Endothelial cell of umbilical vein (primary cell): ENCODE measurements at regions not wholly inside any gene's neighbourhood (a gene's known extent, or its start where the extent isn't known, plus 50 kb on each side); places are given as distances from the start of the nearest gene placed in this dataset.

Experiments used
- BruUV-seq: library from RNA; stranded (reverse); fragments of 400-500 nt; replicated peaks from 2 replicates; lab custom pipeline; 2021; lab: Mats Ljungman, UMichigan
- CTCF ChIA-PET: fragments of 300-600, 350-600 bp; sonication (Branson Sonifier 250); formaldehyde crosslinking; loops from one replicate; lab custom pipeline; 2021; ENCODE audit warnings: antibody characterized with exemption, inconsistent platforms; lab: Charles Lee
- POLR2A ChIA-PET: fragments of 300-600, 350-600 bp; sonication (Branson Sonifier 250); formaldehyde crosslinking; loops from one replicate; lab custom pipeline; 2021; ENCODE audit warnings: antibody characterized with exemption, inconsistent platforms; lab: Charles Lee
- DNase-seq: peaks from one replicate; pipeline ENCODE4 v3.0.0-alpha.2; 2011; ENCODE audit warnings: low read depth, low spot score
- FAIRE-seq: peaks from 2 replicates; lab custom pipeline; 2011; peaks lifted over from hg19 to GRCh38; lab: Jason Lieb, UNC
- H2AFZ ChIP-seq: 2 replicates; pipeline ENCODE4 v1.6.0; 2012; ENCODE audit warnings: low read depth, low read length, control low read depth, inconsistent platforms
- H3K27ac ChIP-seq: 2 replicates; pipeline ENCODE4 v1.5.1; 2011; ENCODE audit warnings: low read depth, mild to moderate bottlenecking, control low read depth, low read length, moderate library complexity; ENCODE audit not compliant: insufficient read depth
- H3K27me3 ChIP-seq, 2 experiments: 2 replicates each; pipeline versions ENCODE4 v1.6.0 to v1.6.1; 2011; ENCODE audit warnings: low read length in 2 of 2, mixed read lengths in 1 of 2; ENCODE audit not compliant: control insufficient read depth in 2 of 2, insufficient read depth in 2 of 2
- H3K36me3 ChIP-seq, 2 experiments: 2 replicates in 1 of 2; 3 replicates in 1 of 2; pipeline ENCODE4 v1.5.1; 2011; ENCODE audit warnings: low read length in 2 of 2, mild to moderate bottlenecking in 1 of 2, moderate library complexity in 1 of 2; ENCODE audit not compliant: control insufficient read depth in 2 of 2, insufficient read depth in 2 of 2; ENCODE audit errors: extremely low read depth in 1 of 2
- H3K4me1 ChIP-seq: 3 replicates; pipeline ENCODE4 v1.5.1; 2011; ENCODE audit warnings: mild to moderate bottlenecking, low read length; ENCODE audit not compliant: control insufficient read depth, insufficient read depth; ENCODE audit errors: extremely low read depth
- H3K4me2 ChIP-seq: 2 replicates; pipeline ENCODE4 v1.6.1; 2011; ENCODE audit warnings: low read length, control low read depth, mixed read lengths; ENCODE audit not compliant: insufficient read depth
- H3K4me3 ChIP-seq, 3 experiments: fragments of 200-600 bp in 1 of 3; sonication (generic), shearing (Covaris generic) in 1 of 3; replicated peaks in 1 of 3; 2 replicates each; pipeline ENCODE4 v1.5.1; 2011 to 2016; ENCODE audit warnings: control low read depth in 3 of 3, low read length in 3 of 3, mild to moderate bottlenecking in 2 of 3, inconsistent platforms in 1 of 3, low read depth in 1 of 3, moderate library complexity in 1 of 3; ENCODE audit not compliant: insufficient read depth in 1 of 3
- H3K79me2 ChIP-seq: 2 replicates; pipeline ENCODE4 v1.6.0; 2012; ENCODE audit warnings: low read length, inconsistent platforms; ENCODE audit not compliant: control insufficient read depth, insufficient read depth
- H3K9ac ChIP-seq: replicated peaks from 2 replicates; pipeline ENCODE3; 2011; ENCODE audit warnings: low read length, control low read depth; ENCODE audit not compliant: insufficient read depth; ENCODE audit errors: extremely low read depth
- H3K9me1 ChIP-seq: replicated peaks from 3 replicates; pipeline ENCODE4 v1.6.0; 2011; ENCODE audit warnings: mild to moderate bottlenecking, low read length; ENCODE audit not compliant: control insufficient read depth, insufficient read depth; ENCODE audit errors: extremely low read depth
- H3K9me3 ChIP-seq: replicated peaks from 2 replicates; pipeline ENCODE4 v1.5.1; 2012; ENCODE audit warnings: low read length, inconsistent platforms; ENCODE audit not compliant: control insufficient read depth, insufficient read depth
- H4K20me1 ChIP-seq: replicated peaks from 2 replicates; pipeline ENCODE3; 2011; ENCODE audit warnings: mild to moderate bottlenecking, low read length; ENCODE audit not compliant: control insufficient read depth, insufficient read depth; ENCODE audit errors: extremely low read depth
- EZH2 ChIP-seq: IDR thresholded peaks from 2 replicates; pipeline ENCODE4 v1.6.1; 2012; ENCODE audit warnings: borderline replicate concordance, low read depth, mild to moderate bottlenecking, moderate library complexity, low read length, inconsistent platforms; ENCODE audit not compliant: severe bottlenecking
- FOS ChIP-seq: IDR thresholded peaks from 2 replicates; pipeline ENCODE4 v1.6.1; 2011; ENCODE audit warnings: mild to moderate bottlenecking, low read length, moderate library complexity, borderline replicate concordance; ENCODE audit not compliant: insufficient read depth
- GATA2 ChIP-seq: IDR thresholded peaks from 2 replicates; pipeline ENCODE4 v1.7.0; 2011; ENCODE audit warnings: low read depth, mild to moderate bottlenecking, moderate library complexity, mixed read lengths, low read length; ENCODE audit not compliant: insufficient read length, insufficient read depth
- JUN ChIP-seq: IDR thresholded peaks from 2 replicates; pipeline ENCODE4 v1.6.1; 2011; ENCODE audit warnings: borderline replicate concordance, low read depth; ENCODE audit not compliant: insufficient read length, insufficient read depth
- MYC ChIP-seq: IDR thresholded peaks from one replicate; pipeline ENCODE4 v1.6.1; 2011; ENCODE audit warnings: mild to moderate bottlenecking, low read depth, low read length
- POLR2A ChIP-seq: IDR thresholded peaks from 2 replicates; pipeline ENCODE4 v1.6.1; 2012; ENCODE audit warnings: low read depth, mild to moderate bottlenecking, control low read depth, low read length
- POLR2AphosphoS5 ChIP-seq: IDR thresholded peaks from 2 replicates; pipeline ENCODE4 v1.6.1; 2012; ENCODE audit warnings: low read depth, mild to moderate bottlenecking, control low read depth, low read length, moderate library complexity; ENCODE audit not compliant: insufficient read depth
- dilution Hi-C: fragments of 300-500 bp; cut with MboI; formaldehyde crosslinking; loops from one replicate; pipeline ENCODE4 v1.15.0; 2019; ENCODE audit warnings: low sequenced_read_pairs; ENCODE audit not compliant: extremely low pct_ligation_motif_present
- intact Hi-C: fragments of 100-400 bp; cut with micrococcal nuclease; formaldehyde crosslinking; loops from one replicate; pipeline ENCODE4 v1.10.0; 2022
- TF ChIP-seq, protein P1 (sequence below), 2 donors: IDR thresholded peaks; 1 replicate in 1 of 2; 2 replicates in 1 of 2; pipeline ENCODE4 v1.5.1; 2011; ENCODE audit warnings: low read length in 2 of 2, mild to moderate bottlenecking in 2 of 2, moderate library complexity in 2 of 2, control low read depth in 1 of 2, inconsistent platforms in 1 of 2, low read depth in 1 of 2; ENCODE audit not compliant: insufficient read depth in 1 of 2; ENCODE audit errors: extremely low read depth in 1 of 2
- TF ChIP-seq, protein P2 (sequence below): IDR thresholded peaks from 2 replicates; pipeline ENCODE4 v1.6.1; 2011; ENCODE audit not compliant: insufficient read depth, insufficient read length

DNA sequence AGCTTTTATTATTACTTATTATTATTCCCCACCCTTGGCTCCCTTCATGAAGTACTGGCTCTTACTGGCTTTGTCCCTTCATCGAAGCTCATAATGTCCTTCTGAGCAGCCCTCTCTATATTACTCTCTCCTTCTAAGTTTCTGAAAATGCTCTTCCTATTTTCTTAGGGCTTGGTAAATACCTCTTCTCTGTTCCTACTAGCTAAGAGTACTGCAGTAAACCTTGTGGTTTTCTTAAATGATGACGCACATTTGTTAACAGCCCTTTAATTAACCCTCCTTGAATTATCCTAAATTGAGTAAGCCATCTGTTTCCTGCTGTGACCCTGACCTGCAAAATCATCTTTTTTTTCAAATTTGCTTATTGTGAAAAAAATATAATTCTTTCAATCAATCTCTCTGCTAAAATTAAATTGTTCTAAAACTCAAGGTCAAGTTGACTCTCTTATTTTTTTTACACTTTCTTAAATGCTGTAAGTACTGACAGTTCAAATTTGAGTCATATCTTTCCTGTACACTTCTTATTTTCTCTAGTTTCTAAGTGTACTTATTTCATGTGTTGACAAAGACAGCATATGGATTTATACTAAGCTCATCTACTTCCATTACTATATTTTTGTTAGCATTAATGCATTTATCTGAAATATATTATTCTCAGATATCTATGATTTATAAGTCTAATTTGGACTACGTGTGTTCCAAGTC lies 148.9 kb downstream of the ADAM29 start:
- Histone ChIP-seq H2AFZ (no peak overlapping the region), H3K27ac (no peak overlapping the region), H3K27me3 (no peaks in the 10 kb centered on the region), H3K4me1 (no peaks in the 10 kb centered on the region), H3K9me1 (no peaks in the 10 kb centered on the region), H4K20me1 (no peaks in the 10 kb centered on the region), H3K9ac (no peak overlapping the region), H3K36me3 (no peaks in the 10 kb centered on the region), H3K4me2 (no peak overlapping the region), H3K79me2 (no peaks in the 10 kb centered on the region), H3K9me3 (peaks cover 1% of the 10 kb centered on the region), H3K4me3 (no peak overlapping the region)
- POLR2A ChIA-PET, result no interaction called here
- intact Hi-C loops (no loop called here), dilution Hi-C loops (no loop called here)
- CTCF ChIA-PET, result no interaction called here
- no peak for TF ChIP-seq POLR2AphosphoS5
- TF ChIP-seq MYC, result no peak
- no peak for TF ChIP-seq FOS
- no peak for TF ChIP-seq EZH2
- no peak for TF ChIP-seq JUN
- TF ChIP-seq, protein P1, sequence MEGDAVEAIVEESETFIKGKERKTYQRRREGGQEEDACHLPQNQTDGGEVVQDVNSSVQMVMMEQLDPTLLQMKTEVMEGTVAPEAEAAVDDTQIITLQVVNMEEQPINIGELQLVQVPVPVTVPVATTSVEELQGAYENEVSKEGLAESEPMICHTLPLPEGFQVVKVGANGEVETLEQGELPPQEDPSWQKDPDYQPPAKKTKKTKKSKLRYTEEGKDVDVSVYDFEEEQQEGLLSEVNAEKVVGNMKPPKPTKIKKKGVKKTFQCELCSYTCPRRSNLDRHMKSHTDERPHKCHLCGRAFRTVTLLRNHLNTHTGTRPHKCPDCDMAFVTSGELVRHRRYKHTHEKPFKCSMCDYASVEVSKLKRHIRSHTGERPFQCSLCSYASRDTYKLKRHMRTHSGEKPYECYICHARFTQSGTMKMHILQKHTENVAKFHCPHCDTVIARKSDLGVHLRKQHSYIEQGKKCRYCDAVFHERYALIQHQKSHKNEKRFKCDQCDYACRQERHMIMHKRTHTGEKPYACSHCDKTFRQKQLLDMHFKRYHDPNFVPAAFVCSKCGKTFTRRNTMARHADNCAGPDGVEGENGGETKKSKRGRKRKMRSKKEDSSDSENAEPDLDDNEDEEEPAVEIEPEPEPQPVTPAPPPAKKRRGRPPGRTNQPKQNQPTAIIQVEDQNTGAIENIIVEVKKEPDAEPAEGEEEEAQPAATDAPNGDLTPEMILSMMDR (IDR thresholded peaks at IDR 0.05; ENCODE audit: extremely low read depth in 1 of 2, insufficient read depth in 1 of 2, low read depth in 1 of 2, low read length in 2 of 2), result no peak
- TF ChIP-seq GATA2, result no peak
- no peak for TF ChIP-seq POLR2A
- TF ChIP-seq, protein P2, sequence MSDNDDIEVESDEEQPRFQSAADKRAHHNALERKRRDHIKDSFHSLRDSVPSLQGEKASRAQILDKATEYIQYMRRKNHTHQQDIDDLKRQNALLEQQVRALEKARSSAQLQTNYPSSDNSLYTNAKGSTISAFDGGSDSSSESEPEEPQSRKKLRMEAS, result no peak
- no TSS peak for BruUV-seq
- no peak for DNase-seq
- FAIRE-seq, result no peak
